GM12878 (cell line): ENCODE measurements at regions not wholly inside any gene's neighbourhood (a gene's known extent, or its start where the extent isn't known, plus 50 kb on each side); places are given as distances from the start of the nearest gene placed in this dataset.

Experiments
- ATAC-seq: fragments of 200-7000 bp; cut with Tn5 transposase; 3 replicates; pipeline ENCODE4 v1.9.1; 2020; ENCODE audit warnings: mild to moderate bottlenecking, moderate library complexity
- BruUV-seq: library from RNA; stranded (reverse); fragments of 400-500 nt; replicated peaks from 2 replicates; lab custom pipeline; 2021; lab: Mats Ljungman, UMichigan
- CTCF ChIA-PET: fragments of 300-600 bp; sonication (Branson Sonifier 250); formaldehyde crosslinking; extraction: SDS; loops from one replicate; lab custom pipeline; 2021; ENCODE audit warnings: inconsistent platforms; lab: Yijun Ruan, JAX
- POLR2A ChIA-PET: fragments of 350-600 bp; formaldehyde crosslinking; extraction: SDS; loops from one replicate; lab custom pipeline; 2021; ENCODE audit warnings: inconsistent platforms; lab: Charles Lee
- RAD21 ChIA-PET: fragments of 300-600 bp; sonication (Branson Sonifier 250); formaldehyde crosslinking; loops from one replicate; lab custom pipeline; 2023; ENCODE audit warnings: antibody characterized with exemption; ENCODE audit not compliant: unreplicated experiment; lab: Charles Lee
- SMC1A ChIA-PET: fragments of 300-600 bp; sonication (Branson Sonifier 250); formaldehyde crosslinking; loops from one replicate; lab custom pipeline; 2023; ENCODE audit not compliant: unreplicated experiment, uncharacterized antibody; lab: Charles Lee
- DNase-seq: peaks from one replicate; pipeline ENCODE4 v3.0.0-alpha.2; 2011; ENCODE audit warnings: low read depth, low spot score
- FAIRE-seq: peaks from 3 replicates; lab custom pipeline; 2011; peaks lifted over from hg19 to GRCh38; lab: Jason Lieb, UNC
- H2AFZ ChIP-seq: 2 replicates; pipeline ENCODE4 v1.6.0; 2011; ENCODE audit warnings: low read depth, low read length, control low read depth; ENCODE audit not compliant: control insufficient read depth
- H3K27ac ChIP-seq: 2 replicates; pipeline ENCODE4 v1.5.1; 2011; ENCODE audit warnings: control low read depth; ENCODE audit not compliant: control insufficient read depth, insufficient read depth
- H3K27me3 ChIP-seq, 2 experiments: replicated peaks in 1 of 2; 2 replicates each; pipeline versions ENCODE4 v1.6.0 to v1.6.1; 2011; ENCODE audit warnings: low read length in 1 of 2; ENCODE audit not compliant: control insufficient read depth in 2 of 2, insufficient read depth in 2 of 2
- H3K36me3 ChIP-seq, 2 experiments: 2 replicates each; pipeline ENCODE4 v1.5.1; 2011; ENCODE audit warnings: low read length in 1 of 2; ENCODE audit not compliant: control insufficient read depth in 2 of 2, insufficient read depth in 2 of 2
- H3K4me1 ChIP-seq: 2 replicates; pipeline ENCODE4 v1.6.1; 2011; ENCODE audit warnings: mild to moderate bottlenecking, low read length, moderate library complexity, mixed read lengths; ENCODE audit not compliant: control insufficient read depth, insufficient read depth
- H3K4me2 ChIP-seq: 2 replicates; pipeline ENCODE4 v1.6.0; 2011; ENCODE audit warnings: control low read depth; ENCODE audit not compliant: control insufficient read depth, insufficient read depth
- H3K4me3 ChIP-seq: fragments of 200-600 bp; sonication (generic); 2 replicates; pipeline ENCODE4 v1.5.1; 2016
- H3K79me2 ChIP-seq: 2 replicates; pipeline ENCODE4 v1.6.0; 2011; ENCODE audit warnings: low read length; ENCODE audit not compliant: control insufficient read depth, insufficient read depth
- H3K9ac ChIP-seq: 2 replicates; pipeline ENCODE4 v1.8.0; 2011; ENCODE audit warnings: low read length, control low read depth, mixed read lengths; ENCODE audit not compliant: control insufficient read depth, insufficient read depth
- H3K9me3 ChIP-seq: replicated peaks from 3 replicates; pipeline ENCODE4 v1.5.1; 2011; ENCODE audit warnings: mild to moderate bottlenecking, low read length; ENCODE audit not compliant: control insufficient read depth, insufficient read depth
- H4K20me1 ChIP-seq: 2 replicates; pipeline ENCODE4 v1.6.0; 2011; ENCODE audit not compliant: control insufficient read depth, insufficient read depth
- ATF2 ChIP-seq: IDR thresholded peaks from 2 replicates; pipeline ENCODE4 v1.6.1; 2012; ENCODE audit warnings: low read length, inconsistent platforms
- CBX5 ChIP-seq: sonication (generic); IDR thresholded peaks from 2 replicates; pipeline ENCODE4 v1.6.1; 2016; ENCODE audit warnings: low read depth, moderate library complexity, mild to moderate bottlenecking, inconsistent platforms
- ESRRA ChIP-seq: IDR thresholded peaks from 2 replicates; pipeline ENCODE4 v1.6.1; 2012; ENCODE audit warnings: mild to moderate bottlenecking, low read length, improper control_type of control experiment
- JUNB ChIP-seq: IDR thresholded peaks from 2 replicates; pipeline ENCODE4 v1.6.1; 2016; ENCODE audit warnings: antibody characterized with exemption, mild to moderate bottlenecking
- MTA2 ChIP-seq: fragments of 450-650 bp; IDR thresholded peaks from 2 replicates; pipeline ENCODE4 v1.6.1; 2016; ENCODE audit warnings: low read depth, mild to moderate bottlenecking, moderate library complexity
- NFIC ChIP-seq: IDR thresholded peaks from 2 replicates; pipeline ENCODE4 v1.6.1; 2012; ENCODE audit warnings: low read depth, mild to moderate bottlenecking, inconsistent platforms, low read length, moderate library complexity
- SPI1 ChIP-seq: IDR thresholded peaks from 2 replicates; pipeline ENCODE4 v1.6.1; 2011; ENCODE audit warnings: low read depth, mild to moderate bottlenecking, low read length, moderate library complexity, borderline replicate concordance; ENCODE audit not compliant: insufficient read depth
- ZSCAN29 ChIP-seq: fragments of 450-650 bp; IDR thresholded peaks from 2 replicates; pipeline ENCODE4 v1.6.1; 2017; ENCODE audit warnings: mild to moderate bottlenecking, moderate library complexity
- WGBS: methylation state at CpG from one replicate; pipeline ENCODE4 v1.1.6; 2016; ENCODE audit warnings: low lambda C conversion rate; ENCODE audit not compliant: insufficient replicate concordance, insufficient coverage; ENCODE audit errors: missing lambda C conversion rate; 5-methylcytosine and 5-hydroxymethylcytosine counted together
- in situ Hi-C: fragments of 300-500 bp; cut with MboI; formaldehyde crosslinking; loops from 9 replicates; pipeline ENCODE4 v1.14.3; 2018; ENCODE audit warnings: mixed read lengths
- intact Hi-C: fragments of 100-400 bp; cut with micrococcal nuclease; formaldehyde crosslinking; loops from one replicate; pipeline ENCODE4 v1.14.2; 2022; ENCODE audit not compliant: unreplicated experiment

DNA sequence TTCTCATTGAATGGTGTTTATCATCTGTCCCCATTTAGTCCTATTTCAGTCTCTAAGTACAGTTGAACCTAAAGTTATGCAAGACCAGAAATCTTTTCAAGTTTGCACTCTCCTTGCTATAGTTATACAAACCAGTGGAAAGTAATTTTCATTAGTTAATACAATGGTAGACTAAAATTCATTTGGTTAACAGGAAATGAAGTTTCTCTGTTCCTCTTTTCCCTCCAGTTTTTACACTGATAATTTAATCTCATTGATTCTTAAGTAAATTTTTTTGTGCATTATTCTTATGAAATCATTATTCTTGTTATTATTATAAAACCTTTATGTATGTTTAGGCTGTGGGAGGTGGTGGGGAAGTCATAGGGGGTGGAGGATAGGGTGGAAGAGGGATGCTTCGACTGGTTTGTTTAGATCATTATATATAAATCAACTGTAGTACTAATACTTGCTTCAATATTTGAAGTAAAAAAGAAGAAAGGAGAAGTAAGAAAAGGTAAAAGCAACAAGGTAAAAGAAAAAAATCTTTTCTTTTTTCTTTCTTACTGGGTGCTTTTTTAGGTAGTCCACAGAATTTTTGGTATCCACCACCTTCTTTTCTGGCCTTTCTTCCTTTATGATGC is 104.1 kb downstream of the GPR85 start:
- Histone ChIP-seq H3K9ac (no peak overlapping the region; the same call in 1 of the 2 replicates), H3K4me2 (peak overlapping the region; percentile 50)
- peak; percentile 85 for ATAC-seq

More for the DNA sequence above, 104.1 kb downstream of the GPR85 start:
- H3K9me3 ChIP-seq: no peaks in the 10 kb centered on the region
- H3K4me1 ChIP-seq: peaks cover 8% of the 10 kb centered on the region
- no peak for FAIRE-seq
- no peaks in the 10 kb centered on the region for H3K79me2 ChIP-seq
- ChIA-PET RAD21 (no interaction called here), SMC1A (no interaction called here), POLR2A (no interaction called here), CTCF (no interaction called here)
- TF ChIP-seq NFIC (peak; percentile 60), ATF2 (0 out of 2 replicates have a peak, but pooled peaks have one; percentile 38), CBX5 (0 out of 2 replicates have a peak, but pooled peaks have one; percentile 25), ZSCAN29 (no peak), JUNB (peak; percentile 45; the same call in 1 of the 2 replicates), ESRRA (no peak), SPI1 (peak; percentile 66; the same call in 1 of the 2 replicates), MTA2 (peak; percentile 64)
- H2AFZ ChIP-seq: no peak overlapping the region; the same call in 1 of the 2 replicates
- no peaks in the 10 kb centered on the region for H3K36me3 ChIP-seq
- no TSS peak for BruUV-seq
- in situ Hi-C loops: no loop called here
- 0% methylated on average over 1 of the region's 1 CpG for WGBS
- no peak for DNase-seq
- H3K4me3 ChIP-seq: no peak overlapping the region
- H3K27ac ChIP-seq: peak overlapping the region; percentile 18
- intact Hi-C loops: no loop called here
- no peaks in the 10 kb centered on the region for H4K20me1 ChIP-seq
- no peaks in the 10 kb centered on the region for H3K27me3 ChIP-seq
